ENCODE measurements at regions not wholly inside any gene's neighbourhood (a gene's known extent, or its start where the extent isn't known, plus 50 kb on each side); places are given as distances from the start of the nearest gene placed in this dataset.

DNA sequence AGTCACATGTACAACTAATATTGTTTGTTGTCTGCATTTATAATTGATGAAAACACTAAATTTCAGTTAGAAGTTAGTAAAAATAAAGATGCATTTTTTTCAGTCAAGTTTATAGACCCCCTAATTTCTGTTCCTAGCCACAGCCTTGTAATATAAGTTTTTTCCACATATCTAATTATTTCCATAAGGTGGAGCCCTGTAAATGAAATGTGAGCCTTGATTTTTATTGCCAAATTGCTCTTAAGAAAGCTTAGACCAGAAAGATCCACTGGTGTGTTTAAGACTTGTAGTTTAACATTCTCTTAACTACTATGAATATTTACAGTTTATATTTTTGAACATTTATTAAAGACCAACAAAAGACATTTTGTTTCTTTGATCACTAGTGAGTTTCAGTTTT lies 322.1 kb upstream of the RGS6 start:
- Mint-ChIP-seq H3K9me3 (no peaks in the 10 kb centered on the region; the same call in 2 of the 3 replicates), H3K4me1 (peaks cover 30% of the 10 kb centered on the region), H3K36me3 (ENCODE audit: low read depth) (no peaks in the 10 kb centered on the region), H3K4me3 (no peak overlapping the region), H3K27ac (no peak overlapping the region), H3K27me3 (ENCODE audit: insufficient read depth, low read depth, poor library complexity) (no peaks in the 10 kb centered on the region)
- H3K27ac ChIP-seq (ENCODE audit: low read depth), result no peak overlapping the region
- H4K20me1 ChIP-seq (replicated peaks; ENCODE audit: insufficient read depth), result no peaks in the 10 kb centered on the region
- no peaks in the 10 kb centered on the region for H3K36me3 ChIP-seq (ENCODE audit: insufficient read depth)
- no peak overlapping the region for H2AFZ ChIP-seq
- 0 out of 2 replicates have a peak, but pooled peaks cover 2% of the 10 kb centered on the region for H3F3A ChIP-seq (replicated peaks; ENCODE audit: low read depth)
- H3K9me2 ChIP-seq (ENCODE audit: insufficient read depth), result no peaks in the 10 kb centered on the region
- H3K4me1 ChIP-seq (ENCODE audit: insufficient read depth), result peaks cover 15% of the 10 kb centered on the region
- TF ChIP-seq EZH2phosphoT487 (IDR thresholded peaks at IDR 0.05; ENCODE audit: unreplicated experiment) (no peak), STAT1 (IDR thresholded peaks at IDR 0.05; ENCODE audit: unreplicated experiment) (no peak), NANOG (IDR thresholded peaks at IDR 0.05; ENCODE audit: borderline replicate concordance) (no peak), JUNB (IDR thresholded peaks at IDR 0.05; ENCODE audit: unreplicated experiment) (no peak), ZNF114 (CRISPR knock-in tag; IDR thresholded peaks at IDR 0.05) (no peak), POLR2AphosphoS5 (IDR thresholded peaks at IDR 0.05; ENCODE audit: low read depth) (no peak), EZH2 (IDR thresholded peaks at IDR 0.05; ENCODE audit: low read depth, unreplicated experiment) (no peak)
- TF ChIP-seq, protein P1, sequence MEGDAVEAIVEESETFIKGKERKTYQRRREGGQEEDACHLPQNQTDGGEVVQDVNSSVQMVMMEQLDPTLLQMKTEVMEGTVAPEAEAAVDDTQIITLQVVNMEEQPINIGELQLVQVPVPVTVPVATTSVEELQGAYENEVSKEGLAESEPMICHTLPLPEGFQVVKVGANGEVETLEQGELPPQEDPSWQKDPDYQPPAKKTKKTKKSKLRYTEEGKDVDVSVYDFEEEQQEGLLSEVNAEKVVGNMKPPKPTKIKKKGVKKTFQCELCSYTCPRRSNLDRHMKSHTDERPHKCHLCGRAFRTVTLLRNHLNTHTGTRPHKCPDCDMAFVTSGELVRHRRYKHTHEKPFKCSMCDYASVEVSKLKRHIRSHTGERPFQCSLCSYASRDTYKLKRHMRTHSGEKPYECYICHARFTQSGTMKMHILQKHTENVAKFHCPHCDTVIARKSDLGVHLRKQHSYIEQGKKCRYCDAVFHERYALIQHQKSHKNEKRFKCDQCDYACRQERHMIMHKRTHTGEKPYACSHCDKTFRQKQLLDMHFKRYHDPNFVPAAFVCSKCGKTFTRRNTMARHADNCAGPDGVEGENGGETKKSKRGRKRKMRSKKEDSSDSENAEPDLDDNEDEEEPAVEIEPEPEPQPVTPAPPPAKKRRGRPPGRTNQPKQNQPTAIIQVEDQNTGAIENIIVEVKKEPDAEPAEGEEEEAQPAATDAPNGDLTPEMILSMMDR (conservative IDR thresholded peaks at IDR 0.05; ENCODE audit: low read depth in 2 of 2), result no peak
- TF ChIP-seq, protein P2, sequence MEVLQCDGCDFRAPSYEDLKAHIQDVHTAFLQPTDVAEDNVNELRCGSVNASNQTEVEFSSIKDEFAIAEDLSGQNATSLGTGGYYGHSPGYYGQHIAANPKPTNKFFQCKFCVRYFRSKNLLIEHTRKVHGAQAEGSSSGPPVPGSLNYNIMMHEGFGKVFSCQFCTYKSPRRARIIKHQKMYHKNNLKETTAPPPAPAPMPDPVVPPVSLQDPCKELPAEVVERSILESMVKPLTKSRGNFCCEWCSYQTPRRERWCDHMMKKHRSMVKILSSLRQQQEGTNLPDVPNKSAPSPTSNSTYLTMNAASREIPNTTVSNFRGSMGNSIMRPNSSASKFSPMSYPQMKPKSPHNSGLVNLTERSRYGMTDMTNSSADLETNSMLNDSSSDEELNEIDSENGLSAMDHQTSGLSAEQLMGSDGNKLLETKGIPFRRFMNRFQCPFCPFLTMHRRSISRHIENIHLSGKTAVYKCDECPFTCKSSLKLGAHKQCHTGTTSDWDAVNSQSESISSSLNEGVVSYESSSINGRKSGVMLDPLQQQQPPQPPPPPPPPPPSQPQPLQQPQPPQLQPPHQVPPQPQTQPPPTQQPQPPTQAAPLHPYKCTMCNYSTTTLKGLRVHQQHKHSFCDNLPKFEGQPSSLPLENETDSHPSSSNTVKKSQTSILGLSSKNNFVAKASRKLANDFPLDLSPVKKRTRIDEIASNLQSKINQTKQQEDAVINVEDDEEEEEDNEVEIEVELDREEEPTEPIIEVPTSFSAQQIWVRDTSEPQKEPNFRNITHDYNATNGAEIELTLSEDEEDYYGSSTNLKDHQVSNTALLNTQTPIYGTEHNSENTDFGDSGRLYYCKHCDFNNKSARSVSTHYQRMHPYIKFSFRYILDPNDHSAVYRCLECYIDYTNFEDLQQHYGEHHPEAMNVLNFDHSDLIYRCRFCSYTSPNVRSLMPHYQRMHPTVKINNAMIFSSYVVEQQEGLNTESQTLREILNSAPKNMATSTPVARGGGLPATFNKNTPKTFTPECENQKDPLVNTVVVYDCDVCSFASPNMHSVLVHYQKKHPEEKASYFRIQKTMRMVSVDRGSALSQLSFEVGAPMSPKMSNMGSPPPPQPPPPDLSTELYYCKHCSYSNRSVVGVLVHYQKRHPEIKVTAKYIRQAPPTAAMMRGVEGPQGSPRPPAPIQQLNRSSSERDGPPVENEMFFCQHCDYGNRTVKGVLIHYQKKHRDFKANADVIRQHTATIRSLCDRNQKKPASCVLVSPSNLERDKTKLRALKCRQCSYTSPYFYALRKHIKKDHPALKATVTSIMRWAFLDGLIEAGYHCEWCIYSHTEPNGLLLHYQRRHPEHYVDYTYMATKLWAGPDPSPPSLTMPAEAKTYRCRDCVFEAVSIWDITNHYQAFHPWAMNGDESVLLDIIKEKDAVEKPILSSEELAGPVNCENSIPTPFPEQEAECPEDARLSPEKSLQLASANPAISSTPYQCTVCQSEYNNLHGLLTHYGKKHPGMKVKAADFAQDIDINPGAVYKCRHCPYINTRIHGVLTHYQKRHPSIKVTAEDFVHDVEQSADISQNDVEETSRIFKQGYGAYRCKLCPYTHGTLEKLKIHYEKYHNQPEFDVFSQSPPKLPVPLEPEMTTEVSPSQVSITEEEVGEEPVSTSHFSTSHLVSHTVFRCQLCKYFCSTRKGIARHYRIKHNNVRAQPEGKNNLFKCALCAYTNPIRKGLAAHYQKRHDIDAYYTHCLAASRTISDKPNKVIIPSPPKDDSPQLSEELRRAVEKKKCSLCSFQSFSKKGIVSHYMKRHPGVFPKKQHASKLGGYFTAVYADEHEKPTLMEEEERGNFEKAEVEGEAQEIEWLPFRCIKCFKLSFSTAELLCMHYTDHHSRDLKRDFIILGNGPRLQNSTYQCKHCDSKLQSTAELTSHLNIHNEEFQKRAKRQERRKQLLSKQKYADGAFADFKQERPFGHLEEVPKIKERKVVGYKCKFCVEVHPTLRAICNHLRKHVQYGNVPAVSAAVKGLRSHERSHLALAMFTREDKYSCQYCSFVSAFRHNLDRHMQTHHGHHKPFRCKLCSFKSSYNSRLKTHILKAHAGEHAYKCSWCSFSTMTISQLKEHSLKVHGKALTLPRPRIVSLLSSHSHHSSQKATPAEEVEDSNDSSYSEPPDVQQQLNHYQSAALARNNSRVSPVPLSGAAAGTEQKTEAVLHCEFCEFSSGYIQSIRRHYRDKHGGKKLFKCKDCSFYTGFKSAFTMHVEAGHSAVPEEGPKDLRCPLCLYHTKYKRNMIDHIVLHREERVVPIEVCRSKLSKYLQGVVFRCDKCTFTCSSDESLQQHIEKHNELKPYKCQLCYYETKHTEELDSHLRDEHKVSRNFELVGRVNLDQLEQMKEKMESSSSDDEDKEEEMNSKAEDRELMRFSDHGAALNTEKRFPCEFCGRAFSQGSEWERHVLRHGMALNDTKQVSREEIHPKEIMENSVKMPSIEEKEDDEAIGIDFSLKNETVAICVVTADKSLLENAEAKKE (CRISPR knock-in tag; IDR thresholded peaks at IDR 0.05), result no peak
- TF ChIP-seq, protein P3, sequence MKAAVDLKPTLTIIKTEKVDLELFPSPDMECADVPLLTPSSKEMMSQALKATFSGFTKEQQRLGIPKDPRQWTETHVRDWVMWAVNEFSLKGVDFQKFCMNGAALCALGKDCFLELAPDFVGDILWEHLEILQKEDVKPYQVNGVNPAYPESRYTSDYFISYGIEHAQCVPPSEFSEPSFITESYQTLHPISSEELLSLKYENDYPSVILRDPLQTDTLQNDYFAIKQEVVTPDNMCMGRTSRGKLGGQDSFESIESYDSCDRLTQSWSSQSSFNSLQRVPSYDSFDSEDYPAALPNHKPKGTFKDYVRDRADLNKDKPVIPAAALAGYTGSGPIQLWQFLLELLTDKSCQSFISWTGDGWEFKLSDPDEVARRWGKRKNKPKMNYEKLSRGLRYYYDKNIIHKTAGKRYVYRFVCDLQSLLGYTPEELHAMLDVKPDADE (IDR thresholded peaks at IDR 0.05), result no peak
- ATAC-seq (no peak), DNase-seq (ENCODE audit: low spot score) (no peak)
- H3K4me2 ChIP-seq, result no peak overlapping the region
- H3K27me3 ChIP-seq (ENCODE audit: insufficient read depth), result no peaks in the 10 kb centered on the region
- peaks cover 26% of the 10 kb centered on the region for H3K79me2 ChIP-seq (replicated peaks; ENCODE audit: insufficient read depth)
- no peak overlapping the region for H3K4me3 ChIP-seq

Data from GM23338 (cell line).